IMR-90 (cell line): ENCODE measurements at regions not wholly inside any gene's neighbourhood (a gene's known extent, or its start where the extent isn't known, plus 50 kb on each side); places are given as distances from the start of the nearest gene placed in this dataset.

ENCODE experiments used
- ATAC-seq: fragments of 200-7000 bp; cut with Tn5 transposase; 2 replicates; pipeline ENCODE4 v1.9.1; 2020; ENCODE audit warnings: low read depth, mild to moderate bottlenecking, moderate library complexity
- BruUV-seq: library from RNA; stranded (reverse); fragments of 400-500 nt; replicated peaks from 2 replicates; lab custom pipeline; 2021; lab: Mats Ljungman, UMichigan
- CTCF ChIA-PET: fragments of 300-600 bp; formaldehyde crosslinking; extraction: SDS; loops from one replicate; lab custom pipeline; 2021; ENCODE audit warnings: antibody characterized with exemption; lab: Yijun Ruan, JAX
- POLR2A ChIA-PET: fragments of 300-600 bp; sonication (Branson Sonifier 250); formaldehyde crosslinking; loops from one replicate; lab custom pipeline; 2022; ENCODE audit warnings: antibody characterized with exemption; ENCODE audit not compliant: unreplicated experiment; lab: Charles Lee
- DNase-seq: peaks from one replicate; pipeline ENCODE4 v3.0.0; 2013
- H2AFZ ChIP-seq: replicated peaks from 2 replicates; pipeline ENCODE3; 2013; ENCODE audit warnings: low read length, mild to moderate bottlenecking; ENCODE audit not compliant: poor library complexity
- H2AK5ac ChIP-seq: 2 replicates; pipeline ENCODE4 v1.6.1; 2013; ENCODE audit warnings: low read depth, low read length, inconsistent platforms
- H2AK9ac ChIP-seq: replicated peaks from 2 replicates; pipeline ENCODE3; 2013; ENCODE audit warnings: mild to moderate bottlenecking, low read depth, low read length, moderate library complexity; ENCODE audit not compliant: poor library complexity
- H2BK120ac ChIP-seq: 2 replicates; pipeline ENCODE4 v1.6.1; 2013; ENCODE audit warnings: low read depth, low read length, inconsistent platforms
- H2BK15ac ChIP-seq: 3 replicates; pipeline ENCODE4 v1.6.1; 2013; ENCODE audit warnings: low read depth, low read length, inconsistent platforms
- H2BK20ac ChIP-seq: 2 replicates; pipeline ENCODE4 v1.6.1; 2013; ENCODE audit warnings: low read depth, mild to moderate bottlenecking, inconsistent platforms, low read length, moderate library complexity
- H2BK5ac ChIP-seq: 2 replicates; pipeline ENCODE4 v1.6.1; 2013; ENCODE audit warnings: mild to moderate bottlenecking, low read depth, low read length, inconsistent platforms; ENCODE audit not compliant: poor library complexity, severe bottlenecking
- H3K14ac ChIP-seq: replicated peaks from 2 replicates; pipeline ENCODE4 v1.6.1; 2013; ENCODE audit warnings: low read depth, low read length, inconsistent platforms
- H3K18ac ChIP-seq: 2 replicates; pipeline ENCODE4 v1.6.1; 2013; ENCODE audit warnings: low read depth, low read length, control low read depth
- H3K23ac ChIP-seq: 2 replicates; pipeline ENCODE4 v1.6.1; 2013; ENCODE audit warnings: low read depth, low read length, inconsistent platforms
- H3K27ac ChIP-seq: 2 replicates; pipeline ENCODE4 v1.5.1; 2013; ENCODE audit warnings: mild to moderate bottlenecking, control low read depth, low read length; ENCODE audit not compliant: insufficient read depth
- H3K27me3 ChIP-seq: 2 replicates; pipeline ENCODE4 v1.6.1; 2013; ENCODE audit warnings: low read length; ENCODE audit not compliant: control insufficient read depth, insufficient read depth
- H3K36me3 ChIP-seq: 2 replicates; pipeline ENCODE4 v1.6.1; 2013; ENCODE audit warnings: low read length, mixed read lengths; ENCODE audit not compliant: control insufficient read depth, insufficient read depth
- H3K4ac ChIP-seq: 2 replicates; pipeline ENCODE4 v1.6.1; 2013; ENCODE audit warnings: low read depth, low read length, inconsistent platforms
- H3K4me1 ChIP-seq: 2 replicates; pipeline ENCODE4 v1.6.1; 2013; ENCODE audit warnings: low read length, mixed read lengths; ENCODE audit not compliant: control insufficient read depth, insufficient read depth
- H3K4me2 ChIP-seq: 2 replicates; pipeline ENCODE4 v1.6.1; 2013; ENCODE audit warnings: low read depth, mild to moderate bottlenecking, control low read depth, low read length, moderate library complexity
- H3K4me3 ChIP-seq: 2 replicates; pipeline ENCODE4 v1.5.1; 2013; ENCODE audit warnings: low read depth, mild to moderate bottlenecking, control low read depth, low read length, moderate library complexity; ENCODE audit not compliant: insufficient read depth
- H3K56ac ChIP-seq: 2 replicates; pipeline ENCODE4 v1.6.1; 2013; ENCODE audit warnings: low read length, inconsistent platforms; ENCODE audit not compliant: insufficient read depth; ENCODE audit errors: extremely low read depth
- H3K79me1 ChIP-seq, 2 experiments: 2 replicates each; pipeline ENCODE4 v1.6.1; 2013; ENCODE audit warnings: low read length in 2 of 2, inconsistent platforms in 1 of 2, low read depth in 1 of 2
- H3K9ac ChIP-seq: 2 replicates; pipeline ENCODE4 v1.6.1; 2013; ENCODE audit warnings: low read depth, low read length, control low read depth
- H3K9me1 ChIP-seq: 2 replicates; pipeline ENCODE4 v1.6.1; 2013; ENCODE audit warnings: low read length, inconsistent platforms; ENCODE audit not compliant: insufficient read depth
- H3K9me3 ChIP-seq: 2 replicates; pipeline ENCODE4 v1.6.1; 2013; ENCODE audit warnings: low read length; ENCODE audit not compliant: control insufficient read depth, insufficient read depth
- H4K20me1 ChIP-seq: 2 replicates; pipeline ENCODE4 v1.6.1; 2013; ENCODE audit warnings: low read length, inconsistent platforms; ENCODE audit not compliant: insufficient read depth
- H4K5ac ChIP-seq: 2 replicates; pipeline ENCODE4 v1.6.1; 2013; ENCODE audit warnings: mild to moderate bottlenecking, low read depth, low read length, control low read depth
- H4K8ac ChIP-seq, 2 experiments: 2 replicates each; pipeline ENCODE4 v1.6.1; 2013; ENCODE audit warnings: low read depth in 2 of 2, low read length in 2 of 2, control low read depth in 1 of 2, inconsistent platforms in 1 of 2
- H4K91ac ChIP-seq: 2 replicates; pipeline ENCODE4 v1.6.1; 2013; ENCODE audit warnings: low read depth, low read length, inconsistent platforms; ENCODE audit not compliant: insufficient read depth
- CEBPB ChIP-seq: IDR thresholded peaks from 2 replicates; pipeline ENCODE4 v1.6.1; 2012; ENCODE audit warnings: low read depth, low read length, improper control_type of control experiment
- CHD1 ChIP-seq: IDR thresholded peaks from 2 replicates; pipeline ENCODE4 v1.6.1; 2012; ENCODE audit warnings: low read depth, low read length, improper control_type of control experiment
- MXI1 ChIP-seq: IDR thresholded peaks from 2 replicates; pipeline ENCODE4 v1.6.1; 2012; ENCODE audit warnings: low read depth, mild to moderate bottlenecking, low read length, moderate library complexity, borderline replicate concordance
- NFE2L2 ChIP-seq: fragments of 150-350 bp; IDR thresholded peaks from 2 replicates; pipeline ENCODE4 v1.6.1; 2016; ENCODE audit warnings: low read depth, mild to moderate bottlenecking, low read length
- RAD21 ChIP-seq: IDR thresholded peaks from 2 replicates; pipeline ENCODE4 v1.6.1; 2012; ENCODE audit warnings: low read length, improper control_type of control experiment
- RFX5 ChIP-seq: IDR thresholded peaks from 2 replicates; pipeline ENCODE4 v1.8.0; 2012; ENCODE audit warnings: low read depth, mild to moderate bottlenecking, low read length, moderate library complexity
- SMC3 ChIP-seq: fragments of 150-350 bp; IDR thresholded peaks from 2 replicates; pipeline ENCODE4 v1.6.1; 2016; ENCODE audit warnings: low read depth, mild to moderate bottlenecking, antibody characterized with exemption, low read length, moderate library complexity
- WGBS, 2 experiments: methylation state at CpG; one replicate each; pipeline versions ENCODE4 v1.1.5 to v1.1.7; 2013; ENCODE audit warnings: missing lambda C conversion rate in 2 of 2; ENCODE audit not compliant: insufficient read length in 1 of 2; ENCODE audit errors: extremely low coverage in 2 of 2; 5-methylcytosine and 5-hydroxymethylcytosine counted together
- dilution Hi-C: fragments of 300-500 bp; cut with HindIII; formaldehyde crosslinking; loops from one replicate; pipeline ENCODE4 v1.14.3; 2018; ENCODE audit warnings: low sequenced_read_pairs; ENCODE audit not compliant: unreplicated experiment
- in situ Hi-C: fragments of 300-500 bp; cut with MboI; formaldehyde crosslinking; loops from 3 replicates; pipeline ENCODE4 v1.14.3; 2019; ENCODE audit warnings: low sequenced_read_pairs, inconsistent platforms, mixed read lengths
- intact Hi-C: fragments of 100-400 bp; cut with micrococcal nuclease; formaldehyde crosslinking; loops from 2 replicates; pipeline ENCODE4 v1.10.0; 2022
- TF ChIP-seq, protein P1 (sequence below): fragments of 150-350 bp; IDR thresholded peaks from 2 replicates; pipeline ENCODE4 v1.6.1; 2017; ENCODE audit warnings: mild to moderate bottlenecking, antibody characterized with exemption, low read length, low read depth

GRCh38 chr4:28360681-28361080 is 1500.0 kb downstream of the STIM2 start:
- dilution Hi-C loops (no loop called here), in situ Hi-C loops (no loop called here), intact Hi-C loops (no loop called here)
- ChIA-PET CTCF (no interaction called here), POLR2A (no interaction called here)
- H2BK5ac ChIP-seq, result no peak overlapping the region
- no peak overlapping the region for H3K18ac ChIP-seq
- H3K56ac ChIP-seq, result no peak overlapping the region
- H3K4me2 ChIP-seq, result no peak overlapping the region
- no peaks in the 10 kb centered on the region for H3K9me3 ChIP-seq
- no peak overlapping the region for H3K23ac ChIP-seq
- no peak overlapping the region for H3K27ac ChIP-seq
- no peak overlapping the region for H2BK15ac ChIP-seq
- no peak overlapping the region for H4K5ac ChIP-seq
- no peak overlapping the region for H2AFZ ChIP-seq
- ATAC-seq (peak; percentile 54), DNase-seq (peak; percentile 52)
- H3K27me3 ChIP-seq, result no peaks in the 10 kb centered on the region
- H4K91ac ChIP-seq, result no peak overlapping the region
- no peaks in the 10 kb centered on the region for H3K4me1 ChIP-seq
- H4K20me1 ChIP-seq, result no peaks in the 10 kb centered on the region
- H3K79me1 ChIP-seq, result no peaks in the 10 kb centered on the region
- no peak overlapping the region for H2AK9ac ChIP-seq
- H3K4me3 ChIP-seq, result no peak overlapping the region
- no peak overlapping the region for H3K9ac ChIP-seq
- H3K4ac ChIP-seq, result no peak overlapping the region
- H4K8ac ChIP-seq, result no peak overlapping the region
- H2BK20ac ChIP-seq, result no peak overlapping the region
- no peaks in the 10 kb centered on the region for H3K36me3 ChIP-seq
- H3K9me1 ChIP-seq, result no peaks in the 10 kb centered on the region
- WGBS, 2 experiments, result no CpG with 5 or more reads among the region's 2 CpGs
- H3K14ac ChIP-seq, result no peak overlapping the region
- BruUV-seq, result no TSS peak
- TF ChIP-seq SMC3, result no peak
- TF ChIP-seq, protein P1, sequence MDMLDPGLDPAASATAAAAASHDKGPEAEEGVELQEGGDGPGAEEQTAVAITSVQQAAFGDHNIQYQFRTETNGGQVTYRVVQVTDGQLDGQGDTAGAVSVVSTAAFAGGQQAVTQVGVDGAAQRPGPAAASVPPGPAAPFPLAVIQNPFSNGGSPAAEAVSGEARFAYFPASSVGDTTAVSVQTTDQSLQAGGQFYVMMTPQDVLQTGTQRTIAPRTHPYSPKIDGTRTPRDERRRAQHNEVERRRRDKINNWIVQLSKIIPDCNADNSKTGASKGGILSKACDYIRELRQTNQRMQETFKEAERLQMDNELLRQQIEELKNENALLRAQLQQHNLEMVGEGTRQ, result no peak
- no peak for TF ChIP-seq CEBPB
- TF ChIP-seq CHD1, result no peak
- TF ChIP-seq NFE2L2, result no peak
- TF ChIP-seq RAD21, result no peak
- TF ChIP-seq RFX5, result no peak
- TF ChIP-seq MXI1, result no peak
- no peak overlapping the region for H2BK120ac ChIP-seq
- H2AK5ac ChIP-seq, result no peak overlapping the region
